ENCODE measurements at regions not wholly inside any gene's neighbourhood (a gene's known extent, or its start where the extent isn't known, plus 50 kb on each side); places are given as distances from the start of the nearest gene placed in this dataset.

GRCh38 chr7:53087274-53087673, 51.8 kb downstream of the POM121L12 start:
- DNase-seq = no peak
- no peak overlapping the region for H3K27ac Mint-ChIP-seq (ENCODE audit: unreplicated experiment)
- CTCF ChIA-PET = no interaction called here
- intact Hi-C loops (cut with micrococcal nuclease; ENCODE audit: unreplicated experiment) = no loop called here
- no peaks in the 10 kb centered on the region for H3K4me1 Mint-ChIP-seq (ENCODE audit: low read depth, unreplicated experiment)
- no peak for TF ChIP-seq CTCF (IDR thresholded peaks at IDR 0.05; ENCODE audit: unreplicated experiment)
- BruUV-seq (replicated peaks) = no TSS peak
- peaks cover 16% of the 10 kb centered on the region for H3K9me3 Mint-ChIP-seq (ENCODE audit: low read depth, unreplicated experiment)
- no peaks in the 10 kb centered on the region for H3K36me3 Mint-ChIP-seq (ENCODE audit: insufficient read depth, unreplicated experiment)
- no peak overlapping the region for H3K4me3 Mint-ChIP-seq (ENCODE audit: low read depth, unreplicated experiment)
- H3K27me3 Mint-ChIP-seq (ENCODE audit: unreplicated experiment) = no peaks in the 10 kb centered on the region

DNA sequence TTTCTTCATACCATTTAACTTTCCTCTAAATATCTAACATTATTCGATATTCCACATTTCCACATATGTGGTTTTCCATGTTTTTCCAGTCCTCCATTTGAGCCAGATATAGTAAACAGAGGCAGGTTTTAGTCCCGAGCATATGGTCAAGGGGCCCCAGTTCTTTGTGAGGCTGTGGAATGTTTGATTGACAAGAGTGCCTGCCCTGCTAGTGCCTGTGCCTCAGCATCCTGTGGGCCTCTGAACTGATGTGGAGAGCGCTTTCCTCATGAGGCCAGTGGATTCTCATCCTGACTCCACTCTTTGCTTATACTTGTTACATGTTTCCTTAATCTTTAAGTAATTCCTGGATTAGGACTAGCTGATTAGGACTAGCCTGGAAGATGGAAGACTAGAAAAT, 58.8 kb downstream of the POM121L12 start:
- Mint-ChIP-seq H3K9me3 (ENCODE audit: low read depth, unreplicated experiment) (peaks cover 12% of the 10 kb centered on the region), H3K27me3 (ENCODE audit: unreplicated experiment) (no peaks in the 10 kb centered on the region), H3K4me3 (ENCODE audit: low read depth, unreplicated experiment) (no peak overlapping the region), H3K4me1 (ENCODE audit: low read depth, unreplicated experiment) (no peaks in the 10 kb centered on the region), H3K27ac (ENCODE audit: unreplicated experiment) (no peak overlapping the region), H3K36me3 (ENCODE audit: insufficient read depth, unreplicated experiment) (no peaks in the 10 kb centered on the region)
- no peak for TF ChIP-seq CTCF (IDR thresholded peaks at IDR 0.05; ENCODE audit: unreplicated experiment)
- intact Hi-C loops (cut with micrococcal nuclease; ENCODE audit: unreplicated experiment) = no loop called here
- no TSS peak for BruUV-seq (replicated peaks)
- DNase-seq = no peak
- CTCF ChIA-PET = no interaction called here

- Mint-ChIP-seq H3K27ac (ENCODE audit: unreplicated experiment) (no peak overlapping the region), H3K4me3 (ENCODE audit: low read depth, unreplicated experiment) (no peak overlapping the region), H3K9me3 (ENCODE audit: low read depth, unreplicated experiment) (peaks cover 12% of the 10 kb centered on the region), H3K27me3 (ENCODE audit: unreplicated experiment) (no peaks in the 10 kb centered on the region), H3K36me3 (ENCODE audit: insufficient read depth, unreplicated experiment) (no peaks in the 10 kb centered on the region), H3K4me1 (ENCODE audit: low read depth, unreplicated experiment) (no peaks in the 10 kb centered on the region)
- no peak for TF ChIP-seq CTCF (IDR thresholded peaks at IDR 0.05; ENCODE audit: unreplicated experiment)
- no TSS peak for BruUV-seq (replicated peaks)
- no peak for DNase-seq
- CTCF ChIA-PET = no interaction called here
- intact Hi-C loops (cut with micrococcal nuclease; ENCODE audit: unreplicated experiment) = no loop called here
These were observed 59.4 kb downstream of the POM121L12 start for GRCh38 chr7:53094827-53095226.

DNA sequence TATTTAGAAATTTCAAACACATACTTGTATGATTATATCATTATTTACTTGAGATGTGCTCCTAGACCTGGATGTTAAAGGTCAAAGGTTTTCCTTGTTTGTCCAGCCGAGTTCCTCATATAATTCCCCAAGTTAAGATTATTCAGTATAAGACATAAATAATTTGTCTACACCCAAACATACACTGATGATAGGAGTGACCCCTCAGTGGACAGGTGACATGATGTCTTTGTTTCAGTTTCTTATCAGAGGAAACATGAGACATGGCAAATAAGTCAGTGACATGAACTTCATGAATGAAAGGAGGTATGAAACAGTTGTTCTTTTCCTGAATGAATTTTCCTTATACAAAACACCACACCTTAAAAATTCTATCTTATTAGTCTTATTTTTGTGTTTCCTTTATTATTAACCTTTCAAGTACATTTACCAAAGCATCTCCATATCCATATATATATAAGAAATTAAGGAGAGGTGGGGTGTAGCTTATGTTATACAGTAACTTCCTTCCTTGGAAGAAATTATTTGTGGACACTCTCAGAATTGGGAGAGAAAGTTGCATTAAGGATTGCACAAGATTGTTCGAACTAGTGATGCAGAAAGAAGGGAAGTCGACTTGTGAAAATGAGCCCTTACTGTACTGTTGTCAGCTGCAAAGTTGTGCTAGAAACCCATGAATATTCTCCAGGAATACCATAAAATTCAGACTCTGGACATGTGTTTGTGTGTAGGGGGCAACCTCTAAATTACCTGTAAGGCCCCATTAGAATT, 60.5 kb downstream of the POM121L12 start:
- intact Hi-C loops (cut with micrococcal nuclease; ENCODE audit: unreplicated experiment) = no loop called here
- TF ChIP-seq CTCF (IDR thresholded peaks at IDR 0.05; ENCODE audit: unreplicated experiment) = no peak
- peaks cover 18% of the 10 kb centered on the region for H3K9me3 Mint-ChIP-seq (ENCODE audit: low read depth, unreplicated experiment)
- no peak overlapping the region for H3K4me3 Mint-ChIP-seq (ENCODE audit: low read depth, unreplicated experiment)
- DNase-seq = no peak
- H3K27me3 Mint-ChIP-seq (ENCODE audit: unreplicated experiment) = no peaks in the 10 kb centered on the region
- no TSS peak for BruUV-seq (replicated peaks)
- H3K27ac Mint-ChIP-seq (ENCODE audit: unreplicated experiment) = no peak overlapping the region
- H3K36me3 Mint-ChIP-seq (ENCODE audit: insufficient read depth, unreplicated experiment) = no peaks in the 10 kb centered on the region
- CTCF ChIA-PET = no interaction called here
- no peaks in the 10 kb centered on the region for H3K4me1 Mint-ChIP-seq (ENCODE audit: low read depth, unreplicated experiment)

Data from Calu3 (cell line).